ENCODE measurements at regions not wholly inside any gene's neighbourhood (a gene's known extent, or its start where the extent isn't known, plus 50 kb on each side); places are given as distances from the start of the nearest gene placed in this dataset.
A peak's percentile ranks its signal among the peaks of the same experiment; 100 is the strongest.
"Not testable (repeated sequence)": the region's sequence is repeated elsewhere in the genome, so short reads cannot be mapped to it uniquely, and the experiment has no call there.

DNA sequence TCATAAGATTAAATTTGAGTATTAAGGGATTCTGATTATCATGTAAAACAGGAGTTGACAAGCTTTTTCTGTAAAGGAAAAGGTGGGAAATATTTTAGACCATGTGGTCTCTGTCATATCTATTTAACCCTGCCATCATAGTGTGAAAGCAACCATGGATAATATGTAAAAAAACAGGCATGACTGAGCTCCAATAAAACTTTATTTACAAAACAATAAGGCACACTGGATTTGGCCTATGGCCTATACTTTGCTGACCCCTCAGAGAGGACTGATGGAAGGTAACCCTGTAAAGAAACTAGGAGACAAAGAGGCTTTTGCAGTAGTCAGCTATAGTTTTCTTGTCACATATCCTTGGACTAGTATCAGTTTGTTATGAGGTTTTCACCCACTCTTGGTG, 130.5 kb upstream of the CDK13 start:
- DNase-seq = no peak
- in situ Hi-C loops (cut with MboI; ENCODE audit: low pct_unique_long_range_greater_than_20kb, low sequenced_read_pairs) = no loop called here

DNA sequence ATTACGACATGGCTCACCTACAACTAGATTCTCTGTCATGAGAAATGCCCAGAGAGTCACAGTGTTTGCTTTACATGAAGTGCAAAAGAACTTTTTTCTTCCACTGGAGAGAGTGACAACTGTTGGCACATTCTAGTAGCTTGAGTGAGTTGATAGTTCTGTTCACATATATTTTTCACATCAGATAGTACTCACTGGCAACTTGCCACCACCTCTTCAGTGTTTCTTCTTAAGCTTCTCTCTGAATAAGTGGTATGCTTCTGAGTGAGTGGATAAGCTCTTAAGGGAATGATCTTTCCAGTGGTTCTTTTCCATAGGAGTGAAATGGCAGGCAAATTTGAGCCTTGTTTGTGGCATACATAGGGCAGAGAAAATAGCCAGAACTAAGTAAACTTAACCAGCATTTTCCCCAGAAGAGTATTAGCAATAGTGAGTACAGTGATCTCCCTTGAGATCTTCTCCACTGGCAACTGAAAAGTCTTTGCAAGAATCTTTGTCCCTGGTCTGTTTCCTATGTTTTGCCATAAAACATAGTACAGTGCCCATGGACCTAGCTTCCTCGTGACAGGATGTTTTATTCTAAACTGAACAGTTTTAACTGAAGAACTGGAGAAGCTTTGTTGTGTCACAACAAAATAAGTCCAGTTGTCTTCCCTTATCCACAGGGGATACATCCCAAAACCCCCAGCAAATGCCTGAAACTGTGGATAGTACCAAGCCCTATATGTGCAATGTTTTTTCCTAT, 125.4 kb upstream of the CDK13 start:
- in situ Hi-C loops (cut with MboI; ENCODE audit: low pct_unique_long_range_greater_than_20kb, low sequenced_read_pairs) = no loop called here
- no peak for DNase-seq

DNA sequence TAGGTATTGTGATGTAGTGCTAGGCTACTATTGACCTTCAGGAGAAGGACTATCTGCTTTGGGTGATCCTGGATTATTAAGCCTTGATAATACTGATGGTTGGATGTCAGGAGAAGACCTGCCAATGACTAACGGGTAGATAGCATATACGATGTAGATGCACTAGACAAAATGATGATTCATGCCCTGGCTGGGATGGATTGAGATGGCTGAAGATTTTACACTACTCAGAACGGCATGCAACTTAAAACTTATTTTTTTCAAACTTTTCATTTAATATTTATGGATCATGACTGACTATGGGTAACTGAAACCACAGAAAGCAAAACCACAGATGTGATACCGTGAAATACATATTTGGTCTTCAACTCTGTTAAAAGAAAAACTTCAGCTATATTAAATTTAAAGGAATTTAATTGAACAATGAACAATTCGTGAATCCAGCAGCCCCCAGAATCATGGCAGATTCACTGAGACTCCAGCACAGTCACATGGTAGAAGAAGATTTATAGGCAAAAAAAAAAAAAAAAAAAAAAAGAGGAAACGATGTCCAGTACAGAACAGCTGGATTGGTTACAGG, 124.6 kb upstream of the CDK13 start:
- in situ Hi-C loops (cut with MboI; ENCODE audit: low pct_unique_long_range_greater_than_20kb, low sequenced_read_pairs) = no loop called here

DNA sequence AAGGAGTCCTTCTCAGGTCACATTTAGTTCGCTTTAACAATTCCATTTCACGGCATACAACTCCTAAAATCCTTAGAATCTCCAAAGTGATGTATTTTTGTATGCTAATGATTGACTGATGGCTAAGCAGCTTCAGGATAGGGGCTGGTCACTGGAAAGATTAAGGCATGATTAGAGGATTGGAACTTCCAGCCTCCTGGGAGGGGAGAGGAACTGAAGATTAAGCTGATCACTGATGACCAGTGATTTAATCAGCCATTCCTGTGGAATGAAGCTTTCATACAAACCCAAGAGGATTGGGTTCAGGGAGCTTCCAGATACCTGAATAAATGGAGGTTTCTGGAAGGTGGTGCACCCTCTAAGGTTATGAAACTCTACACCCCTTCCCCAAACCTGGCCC, 123.9 kb upstream of the CDK13 start:
- in situ Hi-C loops (cut with MboI; ENCODE audit: low pct_unique_long_range_greater_than_20kb, low sequenced_read_pairs) = no loop called here

More for the DNA sequence above, 124.6 kb upstream of the CDK13 start:
- peak; percentile 38 for DNase-seq

DNA sequence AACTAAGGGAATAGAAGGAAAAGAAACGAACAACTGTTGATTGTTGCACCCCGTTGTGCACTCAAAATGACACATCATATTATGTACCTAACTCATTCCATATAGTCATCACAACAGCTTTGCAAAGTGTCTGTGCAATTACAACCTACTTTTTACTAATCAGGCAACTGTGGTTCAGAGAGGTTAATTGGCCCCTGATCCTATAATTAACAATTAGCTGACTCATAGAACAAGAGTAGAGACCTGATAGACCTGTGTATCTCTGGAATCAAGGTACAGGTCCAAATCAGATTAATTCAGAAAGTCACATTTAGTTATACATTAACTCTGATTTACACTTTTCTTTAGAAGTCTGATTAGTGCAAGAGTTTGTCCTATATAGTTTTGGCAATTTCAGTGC, 122.5 kb upstream of the CDK13 start:
- in situ Hi-C loops (cut with MboI; ENCODE audit: low pct_unique_long_range_greater_than_20kb, low sequenced_read_pairs) = no loop called here

More for the DNA sequence above, 123.9 kb upstream of the CDK13 start:
- DNase-seq = no peak

DNA sequence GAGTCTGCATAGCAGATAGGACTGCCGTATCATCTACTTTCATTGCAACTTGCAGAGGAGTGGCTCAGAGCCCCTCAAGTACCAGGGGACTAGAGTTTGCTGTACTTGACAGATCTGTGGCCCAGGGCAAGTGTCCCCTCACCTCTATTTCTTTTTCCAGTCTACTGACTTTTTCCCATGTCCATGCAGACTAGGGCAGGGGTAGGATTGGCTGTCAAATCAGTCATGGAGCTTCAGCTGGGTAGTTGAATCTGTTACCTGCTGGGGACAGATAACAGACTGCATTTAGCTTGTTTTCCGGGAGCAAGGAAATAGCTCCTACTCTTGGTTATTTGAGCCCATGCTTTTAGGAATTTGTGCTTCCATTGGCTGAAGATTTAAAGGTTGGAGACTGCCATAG, 121.0 kb upstream of the CDK13 start:
- DNase-seq = no peak
- in situ Hi-C loops (cut with MboI; ENCODE audit: low pct_unique_long_range_greater_than_20kb, low sequenced_read_pairs) = no loop called here

More for the DNA sequence above, 122.5 kb upstream of the CDK13 start:
- DNase-seq = no peak

DNA sequence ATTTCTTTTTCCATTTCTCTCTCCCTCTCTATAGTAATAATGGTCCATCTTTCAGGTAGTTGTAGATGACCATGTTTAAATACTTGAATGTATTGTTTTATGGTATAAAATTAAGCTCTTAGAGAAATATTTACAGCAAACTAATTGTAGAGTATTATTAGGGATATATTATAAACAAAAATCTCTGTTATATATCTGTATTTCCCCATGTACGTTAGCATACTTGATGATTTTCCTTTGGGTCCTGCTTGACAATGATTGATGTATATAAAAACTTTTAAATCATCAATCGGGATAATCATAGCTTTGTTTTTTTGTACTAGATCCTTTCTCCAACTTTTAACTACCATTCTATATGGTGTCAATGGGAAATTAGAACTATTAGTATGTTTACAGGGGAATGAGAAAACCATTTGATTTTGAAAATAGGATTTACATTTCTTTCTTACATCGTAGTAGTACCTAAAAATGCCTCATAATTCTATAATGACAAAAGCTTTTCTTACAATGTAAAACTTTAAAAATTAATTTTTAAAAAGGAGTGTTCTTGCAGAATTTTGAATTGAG, 117.5 kb upstream of the CDK13 start:
- DNase-seq = no peak
- in situ Hi-C loops (cut with MboI; ENCODE audit: low pct_unique_long_range_greater_than_20kb, low sequenced_read_pairs) = no loop called here

DNA sequence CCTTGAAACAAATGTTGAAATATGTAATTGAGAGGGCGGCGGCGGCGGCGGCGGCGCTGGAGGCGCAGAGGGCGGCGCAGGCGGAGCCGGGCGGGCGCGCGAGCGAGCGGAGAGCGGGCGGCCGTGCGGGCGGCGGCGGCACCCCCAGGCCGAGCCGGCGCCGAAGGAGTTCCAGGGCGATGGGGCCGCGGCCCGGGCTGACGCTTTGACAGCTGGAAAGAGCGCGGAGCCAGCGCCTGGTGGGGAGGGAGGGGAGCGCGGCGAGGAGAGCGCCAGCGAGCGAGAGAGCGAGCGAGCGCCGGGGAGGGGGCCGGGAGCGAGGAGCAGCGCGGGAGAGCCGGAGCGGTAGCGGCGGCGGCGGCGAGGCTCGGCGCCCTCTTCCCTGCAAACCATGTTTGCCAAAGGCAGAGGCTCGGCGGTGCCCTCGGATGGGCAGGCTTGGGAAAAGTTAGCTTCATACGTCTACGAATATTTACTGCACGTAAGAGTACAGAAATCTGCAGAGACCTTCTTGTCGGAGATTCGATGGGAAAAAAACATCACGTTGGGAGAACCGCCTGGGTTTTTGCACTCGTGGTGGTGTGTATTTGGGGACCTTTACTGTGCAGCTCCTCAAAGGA, 116.8 kb upstream of the CDK13 start:
- in situ Hi-C loops (cut with MboI; ENCODE audit: low pct_unique_long_range_greater_than_20kb, low sequenced_read_pairs) = not testable (repeated sequence)
- peak; percentile 60 for DNase-seq

DNA sequence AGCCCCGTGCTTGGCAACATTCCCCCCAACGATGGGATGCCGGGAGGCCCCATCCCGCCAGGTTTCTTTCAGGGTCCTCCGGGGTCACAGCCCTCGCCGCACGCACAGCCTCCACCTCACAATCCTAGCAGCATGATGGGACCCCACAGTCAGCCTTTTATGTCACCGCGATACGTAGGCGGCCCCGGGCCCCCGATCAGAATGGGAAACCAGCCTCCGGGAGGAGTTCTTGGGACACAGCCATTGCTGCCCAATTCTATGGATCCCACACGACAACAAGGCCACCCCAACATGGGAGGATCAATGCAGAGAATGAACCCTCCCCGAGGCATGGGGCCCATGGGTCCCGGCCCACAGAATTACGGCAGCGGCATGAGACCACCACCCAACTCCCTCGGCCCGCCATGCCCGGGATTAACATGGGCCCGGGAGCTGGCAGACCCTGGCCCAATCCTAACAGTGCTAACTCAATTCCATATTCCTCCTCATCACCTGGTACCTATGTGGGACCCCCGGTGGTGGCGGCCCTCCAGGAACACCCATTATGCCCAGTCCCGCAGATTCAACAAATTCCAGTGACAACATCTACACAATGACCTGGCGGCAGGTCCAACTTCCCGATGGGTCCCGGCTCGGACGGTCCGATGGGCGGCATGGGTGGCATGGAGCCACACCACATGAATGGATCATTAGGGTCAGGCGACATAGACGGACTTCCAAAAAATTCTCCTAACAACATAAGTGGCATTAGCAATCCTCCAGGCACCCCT, 116.0 kb upstream of the CDK13 start:
- in situ Hi-C loops (cut with MboI; ENCODE audit: low pct_unique_long_range_greater_than_20kb, low sequenced_read_pairs); DNase-seq: not testable (repeated sequence)

DNA sequence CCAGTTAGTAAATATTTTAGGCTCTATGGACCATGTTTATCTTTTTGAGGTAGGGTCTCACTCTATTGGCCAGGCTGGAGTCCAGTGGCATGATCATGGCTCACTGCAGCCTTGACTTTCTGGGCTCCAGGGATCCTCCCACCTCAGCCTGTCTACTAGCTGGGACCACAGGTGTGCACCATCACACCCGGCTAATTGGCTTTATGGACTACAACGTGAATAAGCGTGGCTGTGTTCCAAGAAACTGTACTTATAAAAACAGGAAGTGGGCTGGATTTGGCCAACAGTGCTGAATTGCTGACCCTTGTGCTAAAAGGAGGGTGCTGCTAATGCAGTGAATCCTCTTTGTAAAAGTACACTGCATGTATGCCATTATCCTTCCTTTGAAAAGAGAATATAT, 111.7 kb upstream of the CDK13 start:
- in situ Hi-C loops (cut with MboI; ENCODE audit: low pct_unique_long_range_greater_than_20kb, low sequenced_read_pairs) = no loop called here
- DNase-seq = peak; percentile 56

DNA sequence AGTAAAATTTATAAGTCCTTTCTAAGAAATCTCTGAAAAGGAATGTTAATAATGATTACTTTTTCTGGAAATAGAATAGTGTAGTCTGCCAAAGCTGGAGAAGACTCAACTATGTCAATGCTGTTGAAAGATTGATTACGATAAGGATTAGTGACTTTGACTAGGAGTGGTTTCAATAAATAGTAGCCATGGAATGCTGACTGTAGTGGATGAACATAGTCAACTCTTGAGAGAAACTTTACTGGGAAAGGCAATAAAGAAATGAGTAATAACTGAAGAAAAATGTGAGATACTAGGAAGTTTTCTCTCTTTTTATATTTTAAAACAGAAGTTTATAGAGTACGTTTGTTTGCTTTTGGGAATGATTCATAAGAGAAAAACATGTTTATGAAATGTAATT, 105.0 kb upstream of the CDK13 start:
- in situ Hi-C loops (cut with MboI; ENCODE audit: low pct_unique_long_range_greater_than_20kb, low sequenced_read_pairs) = no loop called here
- DNase-seq = no peak

DNA sequence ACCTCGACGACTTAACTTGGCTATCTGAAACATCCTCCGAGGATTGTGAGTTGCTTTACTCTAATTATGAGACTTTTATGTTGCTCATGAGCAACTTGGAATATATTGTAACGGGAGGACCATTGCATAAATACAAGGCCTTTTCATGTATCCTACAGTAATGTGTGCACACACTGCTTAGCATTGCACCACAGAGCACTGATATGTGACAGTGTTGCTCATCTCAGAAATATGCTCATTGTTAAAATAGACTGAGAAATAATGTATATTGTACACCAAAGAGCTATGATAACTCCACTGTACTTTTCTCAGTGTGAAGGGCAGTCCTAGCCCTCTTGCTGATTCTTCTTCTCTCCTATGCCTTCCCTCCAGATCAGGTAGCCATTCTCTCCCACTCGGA, 102.8 kb upstream of the CDK13 start:
- in situ Hi-C loops (cut with MboI; ENCODE audit: low pct_unique_long_range_greater_than_20kb, low sequenced_read_pairs) = no loop called here
- DNase-seq = no peak

DNA sequence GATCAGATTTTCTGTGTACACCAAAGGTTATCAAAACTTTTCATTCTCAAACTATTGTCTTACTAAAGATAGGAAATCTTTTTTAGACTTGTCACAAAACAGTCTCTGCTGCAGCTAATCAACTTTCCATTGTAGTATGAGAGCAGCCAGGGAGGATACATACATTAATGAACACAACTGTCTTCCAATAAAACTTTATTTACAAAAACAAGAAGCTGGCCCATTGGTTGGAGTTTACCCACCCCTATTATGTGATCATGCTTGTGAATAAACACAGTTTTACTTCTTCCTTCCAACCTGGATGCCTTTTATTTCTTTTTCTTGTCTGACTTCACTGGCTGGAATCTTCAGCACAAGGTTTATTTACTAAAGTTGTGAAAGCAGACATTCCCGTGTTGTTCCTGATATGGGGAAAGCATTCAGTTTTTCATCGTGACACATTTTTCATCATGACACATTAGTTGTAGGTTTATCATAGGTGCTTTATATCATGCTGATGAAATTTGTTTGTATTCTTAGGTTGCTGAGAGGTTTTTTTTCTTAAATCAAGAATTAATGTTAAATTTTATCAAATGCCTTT, 98.5 kb upstream of the CDK13 start:
- DNase-seq = no peak
- in situ Hi-C loops (cut with MboI; ENCODE audit: low pct_unique_long_range_greater_than_20kb, low sequenced_read_pairs) = no loop called here

DNA sequence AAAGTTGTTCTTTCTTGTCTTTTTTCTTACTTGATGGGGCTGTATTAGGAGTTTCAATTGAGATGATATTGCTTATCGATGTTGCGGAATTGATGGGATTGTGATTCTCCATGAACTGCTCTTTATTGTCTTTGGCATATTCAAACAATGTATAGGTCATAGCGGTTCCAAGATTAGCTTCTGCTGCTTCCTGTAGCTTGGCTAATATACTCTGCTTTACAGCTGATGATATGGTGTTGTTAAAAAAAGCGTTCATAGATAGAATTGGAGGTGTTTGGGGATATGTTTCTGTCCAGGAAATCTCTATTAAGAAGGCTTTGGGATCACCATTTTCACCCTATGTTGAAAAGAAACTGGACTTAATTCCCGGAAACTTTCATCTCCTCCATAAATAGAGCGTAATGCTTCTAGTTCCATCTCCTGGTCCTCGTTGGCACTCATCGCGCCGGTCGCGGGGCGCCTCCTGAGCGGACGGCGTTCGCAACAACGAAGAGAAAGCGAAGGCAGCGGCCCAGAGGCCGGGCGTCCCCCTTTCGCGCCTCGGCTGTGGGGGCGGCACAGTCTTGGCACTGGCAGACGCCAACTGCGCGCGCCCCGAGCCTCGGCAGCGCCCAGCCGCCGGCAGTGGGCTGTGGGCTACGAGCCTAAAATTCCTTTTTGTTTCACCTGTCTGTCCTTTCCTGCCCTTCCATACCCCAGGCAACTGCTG, 95.3 kb upstream of the CDK13 start:
- in situ Hi-C loops (cut with MboI; ENCODE audit: low pct_unique_long_range_greater_than_20kb, low sequenced_read_pairs); DNase-seq: not testable (repeated sequence)

DNA sequence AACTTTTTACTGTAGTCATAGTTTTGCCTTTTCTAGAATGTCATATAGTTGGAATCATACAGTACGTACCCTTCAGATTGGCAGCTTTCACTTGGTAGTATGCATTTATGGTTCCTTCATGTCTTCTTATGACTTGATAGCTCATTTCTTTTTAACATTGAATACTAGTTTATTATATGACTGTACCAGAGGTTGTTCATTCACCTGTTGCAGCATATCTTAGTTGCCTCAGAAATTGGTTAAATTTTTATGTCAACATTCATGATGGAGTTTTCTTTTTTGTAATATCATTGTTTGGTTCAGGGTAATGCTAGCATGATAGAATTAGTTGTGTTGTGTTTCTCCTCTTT, 94.8 kb upstream of the CDK13 start:
- no peak for DNase-seq
- in situ Hi-C loops (cut with MboI; ENCODE audit: low pct_unique_long_range_greater_than_20kb, low sequenced_read_pairs) = no loop called here

DNA sequence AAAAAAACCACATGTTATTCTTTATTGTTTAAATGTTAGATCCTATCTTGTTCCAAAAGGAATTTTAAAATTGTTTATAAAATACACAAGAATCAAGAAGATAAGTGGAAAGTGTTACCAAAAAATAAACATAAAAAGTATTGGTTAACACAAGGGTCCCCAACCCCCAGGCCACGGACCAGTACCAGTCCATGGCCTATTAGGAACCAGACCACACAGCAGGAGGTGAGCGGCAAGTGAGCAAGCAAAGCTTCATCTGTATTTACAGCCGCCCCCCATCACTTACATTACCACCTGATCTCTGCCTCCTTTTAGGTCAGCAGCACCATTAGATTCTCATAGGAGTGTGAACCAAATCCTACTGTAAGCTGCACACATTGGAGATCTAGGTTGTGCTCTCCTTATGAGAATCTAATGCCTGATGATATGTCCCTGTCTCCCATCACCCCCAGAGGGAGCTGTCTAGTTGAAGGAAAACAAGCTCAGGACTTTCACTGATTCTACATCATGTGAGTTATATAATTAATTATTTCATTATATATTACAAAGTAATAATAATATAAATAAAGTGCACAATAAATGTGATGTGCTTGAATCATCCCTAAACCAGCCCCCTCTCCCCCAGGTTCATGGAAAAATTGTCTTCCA, 86.3 kb upstream of the CDK13 start:
- DNase-seq = peak; percentile 29

DNA sequence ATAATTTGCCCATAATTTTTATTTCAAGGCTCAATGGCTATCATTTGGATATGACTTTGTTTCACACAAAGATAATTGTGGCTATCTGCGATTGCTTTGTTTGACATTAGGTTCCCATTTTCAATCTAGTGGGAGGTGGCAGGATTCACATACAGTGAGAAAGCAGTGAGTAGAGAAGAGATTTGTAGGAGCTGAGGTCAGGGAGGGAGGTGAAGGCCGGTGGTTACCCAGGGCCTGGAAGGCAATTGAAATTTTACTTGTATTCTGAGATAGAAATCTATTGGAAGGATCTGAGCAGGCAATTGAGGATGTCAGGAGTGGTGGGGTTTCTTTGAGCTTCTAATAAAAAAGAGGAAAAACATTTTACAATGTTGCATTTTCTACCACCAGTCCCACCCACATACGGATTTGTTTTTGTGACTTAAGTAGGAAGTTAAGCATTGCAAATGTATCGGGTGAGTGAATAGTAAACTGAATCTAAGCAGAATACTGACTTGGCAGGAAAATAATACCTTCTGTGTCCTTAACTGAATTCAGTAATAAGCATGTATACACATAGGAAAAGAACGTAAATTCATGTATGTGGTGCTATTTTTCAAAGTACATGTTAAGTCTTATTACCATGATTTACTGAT, 80.1 kb upstream of the CDK13 start:
- in situ Hi-C loops (cut with MboI; ENCODE audit: low pct_unique_long_range_greater_than_20kb, low sequenced_read_pairs) = not testable (repeated sequence)
- peak; percentile 20 for DNase-seq

More for the DNA sequence above, 86.3 kb upstream of the CDK13 start:
- in situ Hi-C loops (cut with MboI; ENCODE audit: low pct_unique_long_range_greater_than_20kb, low sequenced_read_pairs) = not testable (repeated sequence)

DNA sequence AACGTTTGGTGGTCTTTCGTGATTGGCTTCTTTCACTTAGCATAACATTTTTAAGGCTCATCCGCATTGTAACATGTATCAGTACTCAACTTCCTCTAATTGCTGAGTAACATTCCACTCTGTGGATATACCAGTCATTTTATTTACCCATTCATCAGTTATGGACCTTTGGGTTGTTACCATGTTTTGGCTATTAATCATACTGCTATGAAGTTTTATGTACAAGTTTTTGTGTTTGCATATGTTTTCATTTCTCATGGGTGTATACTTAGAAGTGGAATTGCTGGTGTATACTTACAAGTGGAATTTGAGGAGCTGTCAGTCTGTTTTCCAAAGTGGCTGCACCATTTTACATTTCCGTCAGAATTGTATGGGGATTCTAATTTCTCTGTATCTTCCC, 78.4 kb upstream of the CDK13 start:
- in situ Hi-C loops (cut with MboI; ENCODE audit: low pct_unique_long_range_greater_than_20kb, low sequenced_read_pairs); DNase-seq: not testable (repeated sequence)
